ENCODE measurements at regions not wholly inside any gene's neighbourhood (a gene's known extent, or its start where the extent isn't known, plus 50 kb on each side); places are given as distances from the start of the nearest gene placed in this dataset.

- H3K4me3 ChIP-seq: no peak overlapping the region
Observed at GRCh38 chr2:157971702-157972101, 95.6 kb upstream of the ACVR1 start.

GRCh38 chr2:157967856-157968255, 91.7 kb upstream of the ACVR1 start:
- no peak for TF ChIP-seq CTCF (IDR thresholded peaks at IDR 0.05; ENCODE audit: low read depth, low read length)
- DNase-seq (ENCODE audit: low read depth in 1 of 2, low spot score in 1 of 2): no peak
- Histone ChIP-seq H3K27me3 (no peaks in the 10 kb centered on the region), H3K4me3 (no peak overlapping the region), H3K36me3 (no peaks in the 10 kb centered on the region), H3K4me1 (ENCODE audit: low read depth) (no peaks in the 10 kb centered on the region), H3K27ac (no peak overlapping the region), H3K9me3 (ENCODE audit: low read depth) (no peaks in the 10 kb centered on the region)

More at GRCh38 chr2:157971702-157972101, 95.6 kb upstream of the ACVR1 start:
- Histone ChIP-seq H3K36me3 (no peaks in the 10 kb centered on the region), H3K4me1 (ENCODE audit: low read depth) (no peaks in the 10 kb centered on the region), H3K27ac (no peak overlapping the region), H3K9me3 (ENCODE audit: low read depth) (no peaks in the 10 kb centered on the region), H3K27me3 (no peaks in the 10 kb centered on the region)
- no peak for DNase-seq (ENCODE audit: low read depth in 1 of 2, low spot score in 1 of 2)
- no peak for TF ChIP-seq CTCF (IDR thresholded peaks at IDR 0.05; ENCODE audit: low read depth, low read length)

- H3K27me3 ChIP-seq: no peaks in the 10 kb centered on the region
- H3K4me1 ChIP-seq (ENCODE audit: low read depth): no peaks in the 10 kb centered on the region
- no peak for TF ChIP-seq CTCF (IDR thresholded peaks at IDR 0.05; ENCODE audit: low read depth, low read length)
- H3K4me3 ChIP-seq: no peak overlapping the region
- DNase-seq (ENCODE audit: low read depth in 1 of 2, low spot score in 1 of 2): no peak
- no peak overlapping the region for H3K27ac ChIP-seq
- H3K9me3 ChIP-seq (ENCODE audit: low read depth): peaks cover 3% of the 10 kb centered on the region
- H3K36me3 ChIP-seq: no peaks in the 10 kb centered on the region
Observed at GRCh38 chr2:157959249-157959648, 83.1 kb upstream of the ACVR1 start.

- H3K27me3 ChIP-seq: no peaks in the 10 kb centered on the region
- H3K4me1 ChIP-seq (ENCODE audit: low read depth): no peaks in the 10 kb centered on the region
- TF ChIP-seq CTCF (IDR thresholded peaks at IDR 0.05; ENCODE audit: low read depth, low read length): no peak
- H3K36me3 ChIP-seq: no peaks in the 10 kb centered on the region
- H3K4me3 ChIP-seq: no peak overlapping the region
- DNase-seq (ENCODE audit: low read depth in 1 of 2, low spot score in 1 of 2): no peak
- H3K27ac ChIP-seq: no peak overlapping the region
- H3K9me3 ChIP-seq (ENCODE audit: low read depth): peaks cover 3% of the 10 kb centered on the region
Observed at GRCh38 chr2:157957596-157957995, 81.5 kb upstream of the ACVR1 start.

GRCh38 chr2:157952558-157952957, 76.4 kb upstream of the ACVR1 start:
- no peaks in the 10 kb centered on the region for H3K9me3 ChIP-seq (ENCODE audit: low read depth)
- no peak overlapping the region for H3K4me3 ChIP-seq
- no peak overlapping the region for H3K27ac ChIP-seq
- no peaks in the 10 kb centered on the region for H3K4me1 ChIP-seq (ENCODE audit: low read depth)
- H3K36me3 ChIP-seq: no peaks in the 10 kb centered on the region
- DNase-seq (ENCODE audit: low read depth in 1 of 2, low spot score in 1 of 2): no peak
- no peaks in the 10 kb centered on the region for H3K27me3 ChIP-seq
- no peak for TF ChIP-seq CTCF (IDR thresholded peaks at IDR 0.05; ENCODE audit: low read depth, low read length)

GRCh38 chr2:157948856-157949255, 72.7 kb upstream of the ACVR1 start:
- no peak for TF ChIP-seq CTCF (IDR thresholded peaks at IDR 0.05; ENCODE audit: low read depth, low read length)
- Histone ChIP-seq H3K36me3 (no peaks in the 10 kb centered on the region), H3K27ac (no peak overlapping the region), H3K4me3 (no peak overlapping the region), H3K4me1 (ENCODE audit: low read depth) (no peaks in the 10 kb centered on the region), H3K27me3 (no peaks in the 10 kb centered on the region), H3K9me3 (ENCODE audit: low read depth) (no peaks in the 10 kb centered on the region)
- no peak for DNase-seq (ENCODE audit: low read depth in 1 of 2, low spot score in 1 of 2)

Measured in cardiac muscle cell (in vitro differentiated cells and primary cell).